DOHH2 (cell line): ENCODE measurements at regions not wholly inside any gene's neighbourhood (a gene's known extent, or its start where the extent isn't known, plus 50 kb on each side); places are given as distances from the start of the nearest gene placed in this dataset.

ENCODE experiments used
- CTCF ChIP-seq: fragments of 200-600 bp; sonication (generic); IDR thresholded peaks from one replicate; pipeline ENCODE4 v1.5.1; 2014; ENCODE audit warnings: antibody characterized with exemption, mild to moderate bottlenecking, low read depth, low read length; ENCODE audit not compliant: poor library complexity, severe bottlenecking
- EZH2phosphoT487 ChIP-seq: fragments of 200-600 bp; sonication (generic); IDR thresholded peaks from 2 replicates; pipeline ENCODE4 v1.6.1; 2017; ENCODE audit warnings: borderline replicate concordance, mild to moderate bottlenecking, antibody characterized with exemption, low read length, moderate library complexity, mixed read lengths

- TF ChIP-seq CTCF (no peak), EZH2phosphoT487 (no peak)
Measured at GRCh38 chr6:149147938-149148718, 169.4 kb upstream of the TAB2 start.
